ENCODE measurements at regions not wholly inside any gene's neighbourhood (a gene's known extent, or its start where the extent isn't known, plus 50 kb on each side); places are given as distances from the start of the nearest gene placed in this dataset.

DNA sequence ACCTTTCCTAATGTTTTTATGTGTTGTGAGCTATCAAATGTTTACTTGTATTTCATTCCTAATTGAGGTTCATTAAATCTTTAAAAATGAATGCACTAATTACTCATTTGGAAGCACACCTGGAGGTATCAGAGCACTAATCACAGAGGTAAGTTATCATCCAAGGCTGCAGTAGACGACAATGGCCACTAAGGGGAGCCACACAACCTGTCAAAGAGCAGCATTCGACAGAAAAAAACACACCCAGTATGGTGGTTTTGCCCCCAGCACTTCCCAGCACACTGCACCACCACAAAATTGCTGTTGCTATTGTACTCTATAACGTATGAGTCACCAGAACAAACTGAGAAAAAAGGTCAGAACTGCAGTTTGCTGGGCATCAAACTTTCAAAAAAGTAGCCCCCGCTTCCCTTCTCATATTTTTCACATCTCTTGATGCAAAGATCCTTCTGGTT, 205.9 kb upstream of the IGF1R start:
- no peak overlapping the region for H3K27ac ChIP-seq
- peaks cover 15% of the 10 kb centered on the region for H3K4me1 ChIP-seq (replicated peaks; ENCODE audit: insufficient read depth)
- CTCF ChIA-PET = no interaction called here
- no TSS peak for BruUV-seq (replicated peaks)
- no peak overlapping the region for H3K4me3 ChIP-seq
- H3K9me2 ChIP-seq (ENCODE audit: insufficient read depth) = no peaks in the 10 kb centered on the region
- no peaks in the 10 kb centered on the region; the same call in 1 of the 2 replicates for H4K20me1 ChIP-seq (ENCODE audit: insufficient read depth)
- DNase-seq = peak; percentile 74 to 79
- H3K36me3 ChIP-seq (ENCODE audit: low read depth) = no peaks in the 10 kb centered on the region
- no peaks in the 10 kb centered on the region for H3K79me2 ChIP-seq (ENCODE audit: low read depth)
- H3K9me3 ChIP-seq (ENCODE audit: insufficient read depth, low read depth) = no peaks in the 10 kb centered on the region
- no peak overlapping the region for H2AFZ ChIP-seq
- H3K27me3 ChIP-seq (ENCODE audit: insufficient read depth, low read depth) = peaks cover 24% of the 10 kb centered on the region; the same call in 1 of the 2 replicates
- POLR2A ChIA-PET (ENCODE audit: unreplicated experiment) = no interaction called here
- H3K4me2 ChIP-seq = peak overlapping the region; percentile 39
- TF ChIP-seq, protein P1, sequence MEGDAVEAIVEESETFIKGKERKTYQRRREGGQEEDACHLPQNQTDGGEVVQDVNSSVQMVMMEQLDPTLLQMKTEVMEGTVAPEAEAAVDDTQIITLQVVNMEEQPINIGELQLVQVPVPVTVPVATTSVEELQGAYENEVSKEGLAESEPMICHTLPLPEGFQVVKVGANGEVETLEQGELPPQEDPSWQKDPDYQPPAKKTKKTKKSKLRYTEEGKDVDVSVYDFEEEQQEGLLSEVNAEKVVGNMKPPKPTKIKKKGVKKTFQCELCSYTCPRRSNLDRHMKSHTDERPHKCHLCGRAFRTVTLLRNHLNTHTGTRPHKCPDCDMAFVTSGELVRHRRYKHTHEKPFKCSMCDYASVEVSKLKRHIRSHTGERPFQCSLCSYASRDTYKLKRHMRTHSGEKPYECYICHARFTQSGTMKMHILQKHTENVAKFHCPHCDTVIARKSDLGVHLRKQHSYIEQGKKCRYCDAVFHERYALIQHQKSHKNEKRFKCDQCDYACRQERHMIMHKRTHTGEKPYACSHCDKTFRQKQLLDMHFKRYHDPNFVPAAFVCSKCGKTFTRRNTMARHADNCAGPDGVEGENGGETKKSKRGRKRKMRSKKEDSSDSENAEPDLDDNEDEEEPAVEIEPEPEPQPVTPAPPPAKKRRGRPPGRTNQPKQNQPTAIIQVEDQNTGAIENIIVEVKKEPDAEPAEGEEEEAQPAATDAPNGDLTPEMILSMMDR (conservative IDR thresholded peaks at IDR 0.05) = peak; percentile 88
- no peak for TF ChIP-seq EZH2 (IDR thresholded peaks at IDR 0.05; ENCODE audit: low read depth)
- H3F3A ChIP-seq (ENCODE audit: insufficient read depth, low read depth) = no peaks in the 10 kb centered on the region
- intact Hi-C loops (cut with micrococcal nuclease; ENCODE audit: unreplicated experiment) = loop anchor here (1.0 to 5.0 kb wide), 6 partner anchors 204 to 770 kb away; no protein-coding TSS in a partner anchor

GRCh38 chr15:98442901-98443300, 205.4 kb upstream of the IGF1R start:
- Histone ChIP-seq H3K36me3 (ENCODE audit: low read depth) (no peaks in the 10 kb centered on the region), H3K9me3 (ENCODE audit: insufficient read depth, low read depth) (no peaks in the 10 kb centered on the region), H4K20me1 (ENCODE audit: insufficient read depth) (no peaks in the 10 kb centered on the region; the same call in 1 of the 2 replicates), H3K4me1 (replicated peaks; ENCODE audit: insufficient read depth) (peaks cover 15% of the 10 kb centered on the region), H3K27ac (no peak overlapping the region), H2AFZ (no peak overlapping the region), H3K4me2 (peak overlapping the region; percentile 39), H3F3A (ENCODE audit: insufficient read depth, low read depth) (no peaks in the 10 kb centered on the region), H3K9me2 (ENCODE audit: insufficient read depth) (no peaks in the 10 kb centered on the region), H3K27me3 (ENCODE audit: insufficient read depth, low read depth) (peaks cover 29% of the 10 kb centered on the region), H3K79me2 (ENCODE audit: low read depth) (no peaks in the 10 kb centered on the region), H3K4me3 (no peak overlapping the region)
- intact Hi-C loops (cut with micrococcal nuclease; ENCODE audit: unreplicated experiment) = loop anchor here (1.0 to 5.0 kb wide), 6 partner anchors 204 to 770 kb away; no protein-coding TSS in a partner anchor
- CTCF ChIA-PET = no interaction called here
- POLR2A ChIA-PET (ENCODE audit: unreplicated experiment) = no interaction called here
- no peak for DNase-seq
- BruUV-seq (replicated peaks) = no TSS peak
- no peak for TF ChIP-seq EZH2 (IDR thresholded peaks at IDR 0.05; ENCODE audit: low read depth)
- TF ChIP-seq, protein P1 (conservative IDR thresholded peaks at IDR 0.05) = no peak

DNA sequence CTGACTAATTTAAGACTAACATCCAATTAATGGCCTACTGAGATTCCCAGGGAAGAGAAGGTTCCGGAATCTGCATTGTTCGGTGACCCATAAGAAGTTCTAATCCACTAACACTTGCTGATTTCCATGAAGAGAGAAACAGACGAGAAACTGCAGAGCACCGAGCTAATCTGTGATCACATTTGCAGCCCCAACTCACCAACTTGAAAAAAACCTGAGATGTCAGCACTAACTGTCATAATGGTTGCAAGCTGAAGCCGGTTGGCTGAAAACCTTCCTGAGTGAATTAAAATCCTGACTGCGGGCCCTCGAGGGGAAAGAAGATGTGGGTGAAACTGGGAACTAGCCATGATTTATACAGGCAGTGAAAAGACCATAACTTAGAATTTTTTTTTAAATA, 204.8 kb upstream of the IGF1R start:
- Histone ChIP-seq H3K36me3 (ENCODE audit: low read depth) (no peaks in the 10 kb centered on the region), H3K79me2 (ENCODE audit: low read depth) (no peaks in the 10 kb centered on the region), H2AFZ (no peak overlapping the region), H3K4me1 (replicated peaks; ENCODE audit: insufficient read depth) (peaks cover 15% of the 10 kb centered on the region), H3K27me3 (ENCODE audit: insufficient read depth, low read depth) (peaks cover 35% of the 10 kb centered on the region), H3F3A (ENCODE audit: insufficient read depth, low read depth) (no peaks in the 10 kb centered on the region), H3K27ac (no peak overlapping the region), H3K9me3 (ENCODE audit: insufficient read depth, low read depth) (no peaks in the 10 kb centered on the region), H3K9me2 (ENCODE audit: insufficient read depth) (no peaks in the 10 kb centered on the region), H3K4me2 (no peak overlapping the region), H3K4me3 (no peak overlapping the region), H4K20me1 (ENCODE audit: insufficient read depth) (no peaks in the 10 kb centered on the region; the same call in 1 of the 2 replicates)
- BruUV-seq (replicated peaks) = no TSS peak
- no peak for TF ChIP-seq EZH2 (IDR thresholded peaks at IDR 0.05; ENCODE audit: low read depth)
- TF ChIP-seq, protein P1 (conservative IDR thresholded peaks at IDR 0.05) = no peak
- ChIA-PET POLR2A (ENCODE audit: unreplicated experiment) (no interaction called here), CTCF (interaction anchor here (0.6 to 0.7 kb wide), 2 partner anchors 208 to 540 kb away, joined by 3 read pairs; no protein-coding TSS in a partner anchor)
- intact Hi-C loops (cut with micrococcal nuclease; ENCODE audit: unreplicated experiment) = loop anchor here (2.0 to 5.0 kb wide), 4 partner anchors 203 to 769 kb away; no protein-coding TSS in a partner anchor
- no peak for DNase-seq
